Epithelial cell of esophagus (primary cell): ENCODE measurements at regions not wholly inside any gene's neighbourhood (a gene's known extent, or its start where the extent isn't known, plus 50 kb on each side); places are given as distances from the start of the nearest gene placed in this dataset.

ENCODE experiments used
- DNase-seq: peaks from one replicate; pipeline ENCODE4 v3.0.0; 2010; ENCODE audit warnings: low read depth
- H3K4me3 ChIP-seq: 2 replicates; pipeline ENCODE4 v1.5.1; 2011; ENCODE audit warnings: mild to moderate bottlenecking, low read length, control low read depth
- TF ChIP-seq, protein P1 (sequence below): IDR thresholded peaks from 2 replicates; pipeline ENCODE4 v1.5.1; 2011; ENCODE audit warnings: low read depth, mild to moderate bottlenecking, low read length, control low read depth, inconsistent platforms; ENCODE audit not compliant: insufficient read depth; ENCODE audit errors: missing control alignments

DNA sequence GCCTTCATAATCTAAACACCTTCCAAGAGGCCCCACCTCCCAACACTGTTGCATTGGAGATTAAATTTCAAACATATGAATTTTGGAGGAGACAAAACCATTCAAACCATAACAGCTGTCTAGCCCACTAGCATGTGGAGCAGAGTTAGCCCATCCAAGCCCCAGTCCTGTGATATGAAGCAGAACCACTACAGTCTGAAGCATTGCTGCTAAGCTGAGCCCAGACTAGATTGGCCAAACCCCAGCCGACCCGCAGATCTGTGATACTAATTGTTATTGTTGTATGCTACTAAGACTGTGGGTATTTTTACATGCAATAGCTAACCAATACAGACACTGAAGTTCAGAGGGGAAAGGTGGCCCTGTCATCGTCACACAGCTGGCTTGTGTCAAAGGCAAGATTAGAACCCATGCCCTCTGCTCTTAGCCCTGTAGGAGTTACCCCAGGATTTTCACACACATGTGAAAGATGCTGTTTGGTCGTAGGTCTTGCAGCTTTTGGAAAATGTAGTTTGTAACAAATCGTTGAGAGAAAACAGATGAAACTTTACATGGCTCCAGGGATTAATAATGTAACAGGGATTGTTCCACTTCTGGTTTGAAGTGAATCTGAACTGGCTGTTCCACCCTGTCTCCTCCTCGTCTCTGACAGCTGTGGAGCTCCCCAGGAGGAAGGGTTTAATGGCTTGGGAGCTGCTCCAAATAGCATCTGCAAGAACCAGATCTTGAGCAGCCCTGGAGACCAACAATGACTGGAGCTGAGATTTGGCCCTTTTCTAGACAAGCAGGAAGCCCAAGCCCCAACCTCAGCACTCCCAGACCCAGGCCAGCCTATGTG is 517.5 kb downstream of the MID1IP1 start:
- TF ChIP-seq, protein P1, sequence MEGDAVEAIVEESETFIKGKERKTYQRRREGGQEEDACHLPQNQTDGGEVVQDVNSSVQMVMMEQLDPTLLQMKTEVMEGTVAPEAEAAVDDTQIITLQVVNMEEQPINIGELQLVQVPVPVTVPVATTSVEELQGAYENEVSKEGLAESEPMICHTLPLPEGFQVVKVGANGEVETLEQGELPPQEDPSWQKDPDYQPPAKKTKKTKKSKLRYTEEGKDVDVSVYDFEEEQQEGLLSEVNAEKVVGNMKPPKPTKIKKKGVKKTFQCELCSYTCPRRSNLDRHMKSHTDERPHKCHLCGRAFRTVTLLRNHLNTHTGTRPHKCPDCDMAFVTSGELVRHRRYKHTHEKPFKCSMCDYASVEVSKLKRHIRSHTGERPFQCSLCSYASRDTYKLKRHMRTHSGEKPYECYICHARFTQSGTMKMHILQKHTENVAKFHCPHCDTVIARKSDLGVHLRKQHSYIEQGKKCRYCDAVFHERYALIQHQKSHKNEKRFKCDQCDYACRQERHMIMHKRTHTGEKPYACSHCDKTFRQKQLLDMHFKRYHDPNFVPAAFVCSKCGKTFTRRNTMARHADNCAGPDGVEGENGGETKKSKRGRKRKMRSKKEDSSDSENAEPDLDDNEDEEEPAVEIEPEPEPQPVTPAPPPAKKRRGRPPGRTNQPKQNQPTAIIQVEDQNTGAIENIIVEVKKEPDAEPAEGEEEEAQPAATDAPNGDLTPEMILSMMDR, result no peak
- no peak overlapping the region for H3K4me3 ChIP-seq
- DNase-seq, result no peak

DNA sequence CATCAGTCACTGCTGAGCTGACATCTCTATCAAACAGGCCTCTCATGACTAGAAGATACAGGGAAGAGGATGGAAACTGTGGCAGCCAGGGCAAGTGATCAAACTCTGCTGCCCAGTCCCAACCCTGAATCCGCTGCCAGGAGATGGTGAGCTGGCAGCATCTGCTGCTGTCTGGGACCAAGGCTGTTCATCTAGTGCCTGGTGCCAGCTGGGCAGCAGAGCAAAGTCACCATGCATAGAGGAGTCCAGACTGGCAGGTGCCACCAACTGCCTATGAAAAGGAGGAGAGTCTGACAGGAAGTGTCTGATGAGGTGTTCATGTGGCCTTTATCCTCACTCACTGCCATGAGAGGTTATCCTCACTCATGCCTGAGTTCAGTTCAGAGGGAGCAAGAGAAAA is 518.9 kb downstream of the MID1IP1 start:
- no peak overlapping the region for H3K4me3 ChIP-seq
- TF ChIP-seq, protein P1, result no peak
- DNase-seq, result no peak

- no peak overlapping the region for H3K4me3 ChIP-seq
- no peak for DNase-seq
- TF ChIP-seq, protein P1, result no peak
These were observed 521.2 kb downstream of the MID1IP1 start for GRCh38 chrX:39322496-39322895.

- TF ChIP-seq, protein P1, result no peak
- DNase-seq, result no peak
These were observed 523.1 kb downstream of the MID1IP1 start for GRCh38 chrX:39324233-39324930.

DNA sequence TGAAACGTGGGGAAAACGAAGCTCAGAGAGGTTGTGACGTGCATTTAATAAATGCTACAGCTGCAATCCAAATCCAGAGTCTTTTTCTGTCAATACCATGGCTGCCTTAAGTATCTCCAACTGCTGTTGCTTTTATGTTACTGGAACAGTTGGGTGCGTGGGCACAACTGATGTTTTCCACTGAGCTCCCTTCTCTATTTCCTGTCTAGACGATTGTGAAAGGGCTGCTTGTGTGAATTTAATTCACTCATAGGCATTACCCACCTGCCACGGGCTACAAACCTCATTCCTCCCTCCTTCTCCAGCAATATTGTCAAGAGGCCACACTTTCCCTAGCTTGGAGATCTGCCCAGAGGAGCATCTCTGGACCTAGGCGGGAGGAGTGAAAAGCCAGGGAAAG is 526.0 kb downstream of the MID1IP1 start:
- no peak for DNase-seq
- no peak overlapping the region for H3K4me3 ChIP-seq
- TF ChIP-seq, protein P1, result no peak

More at GRCh38 chrX:39324233-39324930, 523.1 kb downstream of the MID1IP1 start:
- no peak overlapping the region for H3K4me3 ChIP-seq

DNA sequence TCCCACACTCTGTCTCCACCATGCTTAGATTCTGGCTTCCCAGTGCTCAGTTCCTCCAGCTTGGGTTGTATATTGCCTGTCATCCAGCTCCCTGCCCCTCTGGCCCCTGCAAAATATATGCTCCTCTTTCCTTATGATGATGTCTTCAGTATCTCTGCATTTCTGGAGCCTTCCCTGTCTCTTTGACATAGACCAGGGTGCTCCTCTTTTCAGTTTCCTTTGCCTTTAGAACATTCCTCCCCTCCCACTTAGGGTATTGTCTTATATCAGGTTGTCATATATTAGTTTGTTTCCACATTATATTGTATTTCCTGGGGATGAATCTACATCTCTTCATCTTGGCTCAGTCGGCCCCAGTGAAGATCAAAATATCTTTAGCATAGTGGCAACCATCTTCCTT is 526.4 kb downstream of the MID1IP1 start:
- DNase-seq, result no peak
- TF ChIP-seq, protein P1, result no peak
- H3K4me3 ChIP-seq, result no peak overlapping the region
